ENCODE measurements at regions not wholly inside any gene's neighbourhood (a gene's known extent, or its start where the extent isn't known, plus 50 kb on each side); places are given as distances from the start of the nearest gene placed in this dataset.
"Not testable (repeated sequence)": the region's sequence is repeated elsewhere in the genome, so short reads cannot be mapped to it uniquely, and the experiment has no call there.

DNA sequence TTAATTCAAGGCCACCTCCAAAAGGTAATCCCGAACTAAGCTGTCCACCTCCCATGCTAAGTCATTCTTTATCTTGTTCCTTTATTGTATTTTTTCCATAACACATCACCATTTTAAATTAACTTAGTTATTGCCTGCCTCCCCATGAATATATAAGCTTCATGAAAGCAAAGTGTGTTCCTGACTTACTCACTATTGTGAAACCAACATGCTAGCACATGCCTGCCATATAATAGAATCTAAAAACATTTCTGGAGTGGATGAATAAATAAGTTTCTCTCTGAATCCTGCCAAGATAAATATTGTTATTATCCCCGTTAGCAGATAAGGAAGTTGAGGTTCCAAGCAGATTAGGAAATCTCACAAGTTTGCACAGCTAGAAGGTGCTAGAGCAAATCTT lies 98.7 kb upstream of the RRN3 start:
- H3K9me2 ChIP-seq (ENCODE audit: insufficient read depth, low read length); H3K79me2 ChIP-seq (replicated peaks; ENCODE audit: insufficient read depth, low read length); H3K27me3 ChIP-seq (ENCODE audit: insufficient read depth, low read depth, low read length); H3K9me3 ChIP-seq (ENCODE audit: low read length); H3F3A ChIP-seq (ENCODE audit: insufficient read depth, low read length, poor library complexity, severe bottlenecking); H3K9ac ChIP-seq (ENCODE audit: low read length); H3K36me3 ChIP-seq (ENCODE audit: insufficient read depth, low read length); H2AFZ ChIP-seq (ENCODE audit: low read depth, low read length); H3K4me2 ChIP-seq (ENCODE audit: low read length); H3K4me3 ChIP-seq (ENCODE audit: low read length); H4K20me1 ChIP-seq (ENCODE audit: insufficient read depth); H3K27ac ChIP-seq (ENCODE audit: low read length): not testable (repeated sequence)

DNA sequence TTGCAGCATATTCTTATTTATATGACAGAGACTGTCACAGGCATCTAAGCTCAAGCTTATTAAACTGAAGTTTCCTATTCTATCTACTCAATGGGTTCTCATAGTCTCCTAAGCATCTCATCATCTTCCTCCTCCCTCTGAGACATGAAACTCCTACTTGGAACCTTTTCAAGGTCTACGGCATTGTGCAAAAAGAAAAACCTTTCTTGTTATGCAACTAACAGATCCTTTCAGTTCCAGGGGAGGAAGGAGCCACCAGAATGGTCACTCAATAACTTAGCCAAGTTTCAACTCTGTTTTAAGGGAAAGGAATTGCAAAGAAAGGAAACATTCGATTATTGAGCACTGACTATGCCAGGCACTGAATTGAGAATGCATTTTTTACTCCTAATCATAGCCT lies 98.1 kb upstream of the RRN3 start:
- not testable (repeated sequence) for H3K27ac ChIP-seq (ENCODE audit: low read length); H3K4me3 ChIP-seq (ENCODE audit: low read length); H3K9me3 ChIP-seq (ENCODE audit: low read length); H3K27me3 ChIP-seq (ENCODE audit: insufficient read depth, low read depth, low read length); H3K36me3 ChIP-seq (ENCODE audit: insufficient read depth, low read length); H2AFZ ChIP-seq (ENCODE audit: low read depth, low read length); H4K20me1 ChIP-seq (ENCODE audit: insufficient read depth); H3K9me2 ChIP-seq (ENCODE audit: insufficient read depth, low read length); H3K4me2 ChIP-seq (ENCODE audit: low read length); H3K9ac ChIP-seq (ENCODE audit: low read length); H3F3A ChIP-seq (ENCODE audit: insufficient read depth, low read length, poor library complexity, severe bottlenecking); H3K79me2 ChIP-seq (replicated peaks; ENCODE audit: insufficient read depth, low read length)

- not testable (repeated sequence) for H3K9me2 ChIP-seq (ENCODE audit: insufficient read depth, low read length); H3K79me2 ChIP-seq (replicated peaks; ENCODE audit: insufficient read depth, low read length); H3F3A ChIP-seq (ENCODE audit: insufficient read depth, low read length, poor library complexity, severe bottlenecking); H3K27ac ChIP-seq (ENCODE audit: low read length); H3K36me3 ChIP-seq (ENCODE audit: insufficient read depth, low read length); H3K27me3 ChIP-seq (ENCODE audit: insufficient read depth, low read depth, low read length); H4K20me1 ChIP-seq (ENCODE audit: insufficient read depth); H3K9me3 ChIP-seq (ENCODE audit: low read length); H3K4me2 ChIP-seq (ENCODE audit: low read length); H3K9ac ChIP-seq (ENCODE audit: low read length); H3K4me3 ChIP-seq (ENCODE audit: low read length); H2AFZ ChIP-seq (ENCODE audit: low read depth, low read length)
Observed at GRCh38 chr16:15189478-15189877, 95.4 kb upstream of the RRN3 start.

Measured in neural cell (in vitro differentiated cells).